ENCODE measurements at regions not wholly inside any gene's neighbourhood (a gene's known extent, or its start where the extent isn't known, plus 50 kb on each side); places are given as distances from the start of the nearest gene placed in this dataset.

DNA sequence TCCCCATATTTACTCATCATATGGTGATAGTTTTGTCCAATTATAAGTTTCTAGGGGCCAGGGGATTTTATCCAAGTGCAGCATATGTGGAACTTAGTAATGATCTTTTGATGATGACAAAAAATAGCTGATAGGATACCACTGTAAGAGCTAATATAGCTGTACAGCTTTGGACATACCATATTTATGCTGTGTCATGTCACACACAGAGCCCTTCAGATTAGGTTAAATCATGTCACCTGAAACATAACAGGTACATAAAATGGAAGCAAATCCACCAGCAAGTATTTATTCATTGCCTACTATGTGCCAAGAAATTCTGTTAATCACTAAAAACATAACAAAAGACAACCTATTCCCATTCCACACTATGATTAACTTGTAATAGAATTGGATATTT, 82.8 kb upstream of the IPO9 start:
- Mint-ChIP-seq H3K4me1 (peaks cover 19% of the 10 kb centered on the region), H3K4me3 (no peak overlapping the region), H3K27ac (no peak overlapping the region), H3K9me3 (no peaks in the 10 kb centered on the region), H3K36me3 (ENCODE audit: low read depth) (peaks cover 3% of the 10 kb centered on the region), H3K27me3 (ENCODE audit: insufficient read depth) (peaks cover 4% of the 10 kb centered on the region)
- Histone ChIP-seq H3K9me3 (ENCODE audit: control insufficient read depth, low read length) (no peaks in the 10 kb centered on the region), H3K36me3 (ENCODE audit: control insufficient read depth, insufficient read depth, low read length) (no peaks in the 10 kb centered on the region), H3K4me1 (ENCODE audit: control insufficient read depth, insufficient read depth, low read length) (peaks cover 6% of the 10 kb centered on the region), H3K27me3 (ENCODE audit: control insufficient read depth, insufficient read depth, low read length, poor library complexity, severe bottlenecking) (no peaks in the 10 kb centered on the region), H3K4me3 (ENCODE audit: low read length) (no peak overlapping the region), H3K27ac (ENCODE audit: low read depth, low read length) (no peak overlapping the region), H3K9ac (ENCODE audit: extremely low read depth, low read length, poor library complexity, severe bottlenecking) (no peak overlapping the region)
- TF ChIP-seq, protein P1, sequence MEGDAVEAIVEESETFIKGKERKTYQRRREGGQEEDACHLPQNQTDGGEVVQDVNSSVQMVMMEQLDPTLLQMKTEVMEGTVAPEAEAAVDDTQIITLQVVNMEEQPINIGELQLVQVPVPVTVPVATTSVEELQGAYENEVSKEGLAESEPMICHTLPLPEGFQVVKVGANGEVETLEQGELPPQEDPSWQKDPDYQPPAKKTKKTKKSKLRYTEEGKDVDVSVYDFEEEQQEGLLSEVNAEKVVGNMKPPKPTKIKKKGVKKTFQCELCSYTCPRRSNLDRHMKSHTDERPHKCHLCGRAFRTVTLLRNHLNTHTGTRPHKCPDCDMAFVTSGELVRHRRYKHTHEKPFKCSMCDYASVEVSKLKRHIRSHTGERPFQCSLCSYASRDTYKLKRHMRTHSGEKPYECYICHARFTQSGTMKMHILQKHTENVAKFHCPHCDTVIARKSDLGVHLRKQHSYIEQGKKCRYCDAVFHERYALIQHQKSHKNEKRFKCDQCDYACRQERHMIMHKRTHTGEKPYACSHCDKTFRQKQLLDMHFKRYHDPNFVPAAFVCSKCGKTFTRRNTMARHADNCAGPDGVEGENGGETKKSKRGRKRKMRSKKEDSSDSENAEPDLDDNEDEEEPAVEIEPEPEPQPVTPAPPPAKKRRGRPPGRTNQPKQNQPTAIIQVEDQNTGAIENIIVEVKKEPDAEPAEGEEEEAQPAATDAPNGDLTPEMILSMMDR (conservative IDR thresholded peaks at IDR 0.05), result no peak
- DNase-seq, result no peak

DNA sequence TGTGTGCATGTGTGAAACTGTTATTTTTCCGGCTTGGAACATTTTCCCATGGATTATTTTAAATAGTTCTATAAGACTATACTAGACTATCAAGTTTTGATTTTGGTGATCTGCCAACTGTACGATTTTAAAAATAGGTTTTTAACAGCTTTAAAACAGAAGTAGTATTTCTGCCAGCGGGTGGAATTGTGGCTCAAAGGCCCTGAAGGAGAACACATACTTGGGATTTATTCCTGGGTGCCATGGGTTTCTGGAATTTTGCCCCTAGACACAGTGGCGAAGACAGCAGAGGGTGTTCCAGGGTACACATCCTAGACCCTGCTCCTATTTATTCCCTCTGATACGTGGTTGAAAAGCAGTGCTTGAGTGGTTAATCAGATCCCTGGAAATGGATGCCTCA, 81.7 kb upstream of the IPO9 start:
- TF ChIP-seq, protein P1 (conservative IDR thresholded peaks at IDR 0.05), result no peak
- Histone ChIP-seq H3K36me3 (ENCODE audit: control insufficient read depth, insufficient read depth, low read length) (no peaks in the 10 kb centered on the region), H3K9ac (ENCODE audit: extremely low read depth, low read length, poor library complexity, severe bottlenecking) (no peak overlapping the region), H3K9me3 (ENCODE audit: control insufficient read depth, low read length) (no peaks in the 10 kb centered on the region), H3K27ac (ENCODE audit: low read depth, low read length) (no peak overlapping the region), H3K4me1 (ENCODE audit: control insufficient read depth, insufficient read depth, low read length) (peaks cover 13% of the 10 kb centered on the region), H3K27me3 (ENCODE audit: control insufficient read depth, insufficient read depth, low read length, poor library complexity, severe bottlenecking) (no peaks in the 10 kb centered on the region), H3K4me3 (ENCODE audit: low read length) (no peak overlapping the region)
- Mint-ChIP-seq H3K4me3 (no peak overlapping the region), H3K27me3 (ENCODE audit: insufficient read depth) (peaks cover 4% of the 10 kb centered on the region), H3K27ac (no peak overlapping the region), H3K36me3 (ENCODE audit: low read depth) (peaks cover 3% of the 10 kb centered on the region), H3K4me1 (peaks cover 25% of the 10 kb centered on the region), H3K9me3 (no peaks in the 10 kb centered on the region)
- no peak for DNase-seq
- WGBS, 2 experiments (ENCODE audit: insufficient coverage in 1 of 2, insufficient read length in 1 of 2), result 89 to 100% methylated on average over 3 to 5 of the region's 5 CpGs

DNA sequence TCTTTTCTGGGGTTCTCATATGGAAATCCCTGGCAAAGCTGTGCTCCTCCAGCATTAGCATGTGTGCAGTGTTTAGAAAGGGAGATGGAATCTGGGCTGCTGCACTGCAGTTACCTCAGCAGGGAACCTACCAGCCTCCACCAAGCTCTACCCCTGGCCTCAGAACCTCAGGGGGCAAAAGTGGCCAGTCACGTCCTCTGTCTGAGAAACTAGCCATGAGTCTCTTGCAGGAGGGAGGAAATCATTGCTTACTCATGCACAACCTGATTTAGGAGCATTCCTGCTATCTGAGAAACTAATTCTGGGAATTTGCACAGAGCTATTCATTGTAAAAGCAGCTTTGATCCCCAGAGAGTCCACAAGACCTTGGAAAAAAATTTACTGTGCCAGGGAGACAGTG, 80.6 kb upstream of the IPO9 start:
- Histone ChIP-seq H3K36me3 (ENCODE audit: control insufficient read depth, insufficient read depth, low read length) (no peaks in the 10 kb centered on the region), H3K4me3 (ENCODE audit: low read length) (no peak overlapping the region), H3K4me1 (ENCODE audit: control insufficient read depth, insufficient read depth, low read length) (peaks cover 17% of the 10 kb centered on the region), H3K27me3 (ENCODE audit: control insufficient read depth, insufficient read depth, low read length, poor library complexity, severe bottlenecking) (no peaks in the 10 kb centered on the region), H3K9ac (ENCODE audit: extremely low read depth, low read length, poor library complexity, severe bottlenecking) (no peak overlapping the region), H3K27ac (ENCODE audit: low read depth, low read length) (no peak overlapping the region), H3K9me3 (ENCODE audit: control insufficient read depth, low read length) (no peaks in the 10 kb centered on the region)
- Mint-ChIP-seq H3K4me3 (no peak overlapping the region), H3K9me3 (no peaks in the 10 kb centered on the region), H3K27ac (no peak overlapping the region), H3K36me3 (ENCODE audit: low read depth) (peaks cover 3% of the 10 kb centered on the region), H3K4me1 (peaks cover 30% of the 10 kb centered on the region), H3K27me3 (ENCODE audit: insufficient read depth) (no peaks in the 10 kb centered on the region)
- DNase-seq, result peak; percentile 59
- WGBS, 2 experiments (ENCODE audit: insufficient coverage in 1 of 2, insufficient read length in 1 of 2), result 50 to 62% methylated on average over 1 of the region's 1 CpG
- TF ChIP-seq, protein P1 (conservative IDR thresholded peaks at IDR 0.05), result no peak
